ENCODE measurements at regions not wholly inside any gene's neighbourhood (a gene's known extent, or its start where the extent isn't known, plus 50 kb on each side); places are given as distances from the start of the nearest gene placed in this dataset.
A peak's percentile ranks its signal among the peaks of the same experiment; 100 is the strongest.

DNA sequence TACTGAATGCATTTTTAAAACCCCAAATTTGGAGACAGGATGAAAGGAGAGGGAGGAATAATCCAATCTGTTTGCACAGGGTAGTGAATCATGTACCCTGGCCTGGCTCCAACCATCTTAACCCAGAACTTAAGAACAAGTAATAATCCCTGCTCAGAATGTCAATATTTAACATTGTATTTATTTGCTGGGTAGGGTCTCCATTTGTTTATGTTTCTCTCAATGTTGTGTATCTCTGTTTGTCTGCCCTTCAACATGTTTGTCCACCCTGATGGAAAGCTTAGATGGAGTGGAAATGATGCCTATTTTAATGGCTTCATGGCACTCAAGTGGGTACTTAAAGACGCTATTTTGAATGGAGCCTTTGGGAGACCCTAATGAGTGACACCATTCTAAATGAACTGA, 54.4 kb upstream of the CDC42BPA start:
- no peaks in the 10 kb centered on the region for H4K20me1 ChIP-seq (replicated peaks; ENCODE audit: control insufficient read depth, extremely low read depth, insufficient read depth, low read length)
- DNase-seq (ENCODE audit: low read depth, low spot score) (peak; percentile 58), FAIRE-seq (no peak)
- no peak overlapping the region for H3K27ac ChIP-seq (ENCODE audit: insufficient read depth, low read depth, low read length)
- no peak overlapping the region for H3K4me2 ChIP-seq (ENCODE audit: insufficient read depth, low read length)
- POLR2A ChIA-PET: no interaction called here
- no peaks in the 10 kb centered on the region for H3K36me3 ChIP-seq (ENCODE audit: control insufficient read depth in 2 of 2, extremely low read depth in 1 of 2, insufficient read depth in 2 of 2, low read length in 2 of 2)
- H3K9ac ChIP-seq (replicated peaks; ENCODE audit: extremely low read depth, insufficient read depth, low read length): no peak overlapping the region
- intact Hi-C loops (cut with micrococcal nuclease): no loop called here
- CTCF ChIA-PET: interaction anchor here (1.9 kb wide), 1 partner anchor 13 kb away, joined by 5 read pairs; no protein-coding TSS in a partner anchor
- H3K27me3 ChIP-seq (ENCODE audit: control insufficient read depth in 2 of 2, insufficient read depth in 2 of 2, low read length in 2 of 2): no peaks in the 10 kb centered on the region
- no peaks in the 10 kb centered on the region for H3K79me2 ChIP-seq (ENCODE audit: control insufficient read depth, insufficient read depth, low read length)
- no peak overlapping the region for H2AFZ ChIP-seq (ENCODE audit: low read depth, low read length)
- dilution Hi-C loops (cut with MboI; ENCODE audit: extremely low pct_ligation_motif_present, low sequenced_read_pairs): no loop called here
- TF ChIP-seq MYC (IDR thresholded peaks at IDR 0.05; ENCODE audit: low read depth, low read length) (no peak), POLR2A (IDR thresholded peaks at IDR 0.05; ENCODE audit: low read depth, low read length) (no peak), GATA2 (IDR thresholded peaks at IDR 0.05; ENCODE audit: insufficient read depth, insufficient read length, low read depth, low read length) (no peak), EZH2 (IDR thresholded peaks at IDR 0.05; ENCODE audit: borderline replicate concordance, low read depth, low read length, severe bottlenecking) (no peak), FOS (IDR thresholded peaks at IDR 0.05; ENCODE audit: borderline replicate concordance, insufficient read depth, low read length) (peak; percentile 68), JUN (IDR thresholded peaks at IDR 0.05; ENCODE audit: borderline replicate concordance, insufficient read depth, insufficient read length, low read depth) (no peak)
- TF ChIP-seq, protein P1, sequence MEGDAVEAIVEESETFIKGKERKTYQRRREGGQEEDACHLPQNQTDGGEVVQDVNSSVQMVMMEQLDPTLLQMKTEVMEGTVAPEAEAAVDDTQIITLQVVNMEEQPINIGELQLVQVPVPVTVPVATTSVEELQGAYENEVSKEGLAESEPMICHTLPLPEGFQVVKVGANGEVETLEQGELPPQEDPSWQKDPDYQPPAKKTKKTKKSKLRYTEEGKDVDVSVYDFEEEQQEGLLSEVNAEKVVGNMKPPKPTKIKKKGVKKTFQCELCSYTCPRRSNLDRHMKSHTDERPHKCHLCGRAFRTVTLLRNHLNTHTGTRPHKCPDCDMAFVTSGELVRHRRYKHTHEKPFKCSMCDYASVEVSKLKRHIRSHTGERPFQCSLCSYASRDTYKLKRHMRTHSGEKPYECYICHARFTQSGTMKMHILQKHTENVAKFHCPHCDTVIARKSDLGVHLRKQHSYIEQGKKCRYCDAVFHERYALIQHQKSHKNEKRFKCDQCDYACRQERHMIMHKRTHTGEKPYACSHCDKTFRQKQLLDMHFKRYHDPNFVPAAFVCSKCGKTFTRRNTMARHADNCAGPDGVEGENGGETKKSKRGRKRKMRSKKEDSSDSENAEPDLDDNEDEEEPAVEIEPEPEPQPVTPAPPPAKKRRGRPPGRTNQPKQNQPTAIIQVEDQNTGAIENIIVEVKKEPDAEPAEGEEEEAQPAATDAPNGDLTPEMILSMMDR (IDR thresholded peaks at IDR 0.05; ENCODE audit: extremely low read depth in 1 of 2, insufficient read depth in 1 of 2, low read depth in 1 of 2, low read length in 2 of 2): no peak
- no peak overlapping the region for H3K4me3 ChIP-seq (replicated peaks in 1 of 3; ENCODE audit: insufficient read depth in 1 of 3, low read depth in 1 of 3, low read length in 3 of 3)
- no peaks in the 10 kb centered on the region for H3K9me1 ChIP-seq (replicated peaks; ENCODE audit: control insufficient read depth, extremely low read depth, insufficient read depth, low read length)
- no peaks in the 10 kb centered on the region for H3K9me3 ChIP-seq (replicated peaks; ENCODE audit: control insufficient read depth, insufficient read depth, low read length)
- BruUV-seq (replicated peaks): no TSS peak
- H3K4me1 ChIP-seq (ENCODE audit: control insufficient read depth, extremely low read depth, insufficient read depth, low read length): peaks cover 23% of the 10 kb centered on the region

All from endothelial cell of umbilical vein (primary cell).